Aorta (tissue), 5 donors: ENCODE measurements at regions not wholly inside any gene's neighbourhood (a gene's known extent, or its start where the extent isn't known, plus 50 kb on each side); places are given as distances from the start of the nearest gene placed in this dataset.

Experiments used
- ATAC-seq: fragments of 200-7000 bp; cut with Tn5 transposase; one replicate; pipeline ENCODE4 v1.9.1; 2022; ENCODE audit warnings: moderate library complexity; ENCODE audit not compliant: low FRiP score
- DNase-seq, 2 donors: peaks; one replicate each; pipeline ENCODE4 v3.0.0-alpha.2; 2020
- H3K27ac ChIP-seq, 2 donors: one replicate each; pipeline ENCODE4 v1.5.1; 2013; ENCODE audit warnings: low read length in 2 of 2, mild to moderate bottlenecking in 2 of 2, moderate library complexity in 2 of 2, control low read depth in 1 of 2, inconsistent platforms in 1 of 2, low read depth in 1 of 2
- H3K27me3 ChIP-seq, 2 donors: one replicate each; pipeline ENCODE4 v1.6.1; 2013; ENCODE audit warnings: control low read depth in 1 of 2, low read length in 1 of 2, mild to moderate bottlenecking in 1 of 2, moderate library complexity in 1 of 2; ENCODE audit not compliant: insufficient read depth in 2 of 2, control insufficient read depth in 1 of 2
- H3K36me3 ChIP-seq, 2 donors: one replicate each; pipeline ENCODE4 v1.6.1; 2013; ENCODE audit warnings: control low read depth in 1 of 2, low read length in 1 of 2, mild to moderate bottlenecking in 1 of 2; ENCODE audit not compliant: insufficient read depth in 2 of 2, control insufficient read depth in 1 of 2
- H3K4me1 ChIP-seq, 2 donors: one replicate each; pipeline ENCODE4 v1.6.1; 2013; ENCODE audit warnings: low read length in 2 of 2, control low read depth in 1 of 2, mild to moderate bottlenecking in 1 of 2, moderate library complexity in 1 of 2; ENCODE audit not compliant: insufficient read depth in 2 of 2, control insufficient read depth in 1 of 2
- H3K4me3 ChIP-seq, 2 donors: one replicate each; pipeline ENCODE4 v1.5.1; 2013; ENCODE audit warnings: low read length in 2 of 2, control low read depth in 1 of 2, mild to moderate bottlenecking in 1 of 2
- H3K9me3 ChIP-seq: one replicate; pipeline ENCODE4 v1.6.1; 2013; ENCODE audit warnings: mild to moderate bottlenecking, low read length; ENCODE audit not compliant: control insufficient read depth
- WGBS, 2 donors: extraction: QIAGEN DNeasy Blood & Tissue Kit; methylation state at CpG; one replicate each; pipeline ENCODE4 v1.1.7; 2013; 5-methylcytosine and 5-hydroxymethylcytosine counted together
- intact Hi-C, 2 donors: fragments of 100-400 bp; cut with DNase I; formaldehyde crosslinking; loops; one replicate each; pipeline versions ENCODE4 v1.14.2 to v1.15.0; 2022
- donor health status: healthy with polysubstance abuse.
- donor health status: Bipolar disorder and iron deficiency.
- donor health status: DM: no; HTN: no; CAD: no.
- donor health status: DM: no; HTN: no; CAD: no.
- donor health status: DM: yes; HTN: yes; CAD: no.

- ATAC-seq (no peak), DNase-seq (no peak)
- WGBS, 2 donors: 36 to 47% methylated on average over 2 of the region's 2 CpGs
- Histone ChIP-seq H3K9me3 (no peaks in the 10 kb centered on the region), H3K36me3 (no peaks in the 10 kb centered on the region), H3K4me1 (no peaks in the 10 kb centered on the region), H3K4me3 (no peak overlapping the region), H3K27ac (no peak overlapping the region), H3K27me3 (no peaks in the 10 kb centered on the region)
- intact Hi-C loops: no loop called here
Measured at GRCh38 chr1:187893471-187893870, 1064.7 kb downstream of the PLA2G4A start.

GRCh38 chr1:187894349-187894748 is 1065.6 kb downstream of the PLA2G4A start:
- WGBS, 2 donors: 93 to 94% methylated on average over 3 of the region's 3 CpGs
- intact Hi-C loops: no loop called here

GRCh38 chr1:187903223-187903622 is 1074.5 kb downstream of the PLA2G4A start:
- no peaks in the 10 kb centered on the region for H3K4me1 ChIP-seq
- ATAC-seq: no peak
- 93 to 97% methylated on average over 1 of the region's 1 CpG for WGBS, 2 donors
- H3K36me3 ChIP-seq: no peaks in the 10 kb centered on the region
- no peaks in the 10 kb centered on the region for H3K9me3 ChIP-seq
- intact Hi-C loops: no loop called here
- no peak for DNase-seq
- H3K4me3 ChIP-seq: no peak overlapping the region
- no peaks in the 10 kb centered on the region for H3K27me3 ChIP-seq
- H3K27ac ChIP-seq: no peak overlapping the region

More at GRCh38 chr1:187894349-187894748, 1065.6 kb downstream of the PLA2G4A start:
- DNase-seq (no peak), ATAC-seq (no peak)
- no peaks in the 10 kb centered on the region for H3K36me3 ChIP-seq
- H3K4me1 ChIP-seq: no peaks in the 10 kb centered on the region
- H3K4me3 ChIP-seq: no peak overlapping the region
- H3K9me3 ChIP-seq: no peaks in the 10 kb centered on the region
- H3K27ac ChIP-seq: no peak overlapping the region
- H3K27me3 ChIP-seq: no peaks in the 10 kb centered on the region

- H3K27ac ChIP-seq: no peak overlapping the region
- intact Hi-C loops: no loop called here
- H3K4me3 ChIP-seq: no peak overlapping the region
- ATAC-seq: no peak
- DNase-seq: no peak
- no peaks in the 10 kb centered on the region for H3K9me3 ChIP-seq
- H3K27me3 ChIP-seq: no peaks in the 10 kb centered on the region
- H3K4me1 ChIP-seq: no peaks in the 10 kb centered on the region
- 92 to 94% methylated on average over 3 of the region's 3 CpGs for WGBS, 2 donors
- no peaks in the 10 kb centered on the region for H3K36me3 ChIP-seq
Measured at GRCh38 chr1:187909382-187909781, 1080.6 kb downstream of the PLA2G4A start.

GRCh38 chr1:187911820-187912219 is 1083.1 kb downstream of the PLA2G4A start:
- no peak for DNase-seq
- no peaks in the 10 kb centered on the region for H3K4me1 ChIP-seq
- no peak for ATAC-seq
- no peak overlapping the region for H3K4me3 ChIP-seq
- no peak overlapping the region for H3K27ac ChIP-seq
- no peaks in the 10 kb centered on the region for H3K9me3 ChIP-seq
- intact Hi-C loops: no loop called here
- H3K36me3 ChIP-seq: no peaks in the 10 kb centered on the region
- H3K27me3 ChIP-seq: no peaks in the 10 kb centered on the region

GRCh38 chr1:187920976-187921375 is 1092.2 kb downstream of the PLA2G4A start:
- H3K27ac ChIP-seq: no peak overlapping the region
- no peaks in the 10 kb centered on the region for H3K9me3 ChIP-seq
- intact Hi-C loops: no loop called here
- H3K4me1 ChIP-seq: no peaks in the 10 kb centered on the region
- no peaks in the 10 kb centered on the region for H3K27me3 ChIP-seq
- H3K4me3 ChIP-seq: no peak overlapping the region
- WGBS, 2 donors: 91 to 95% methylated on average over 1 of the region's 1 CpG
- DNase-seq: no peak
- ATAC-seq: no peak
- H3K36me3 ChIP-seq: no peaks in the 10 kb centered on the region

- Histone ChIP-seq H3K4me3 (no peak overlapping the region), H3K4me1 (no peaks in the 10 kb centered on the region), H3K9me3 (no peaks in the 10 kb centered on the region), H3K27me3 (no peaks in the 10 kb centered on the region), H3K36me3 (no peaks in the 10 kb centered on the region), H3K27ac (no peak overlapping the region)
- 66 to 91% methylated on average over 1 of the region's 1 CpG for WGBS, 2 donors
- DNase-seq (no peak), ATAC-seq (no peak)
- intact Hi-C loops: no loop called here
Measured at GRCh38 chr1:187921426-187921825, 1092.7 kb downstream of the PLA2G4A start.

- WGBS, 2 donors: 92 to 96% methylated on average over 2 of the region's 2 CpGs
- DNase-seq: no peak
- Histone ChIP-seq H3K4me1 (no peaks in the 10 kb centered on the region), H3K9me3 (no peaks in the 10 kb centered on the region), H3K27ac (no peak overlapping the region), H3K27me3 (no peaks in the 10 kb centered on the region), H3K4me3 (no peak overlapping the region), H3K36me3 (no peaks in the 10 kb centered on the region)
- intact Hi-C loops: no loop called here
- ATAC-seq: no peak
Measured at GRCh38 chr1:187922255-187922654, 1093.5 kb downstream of the PLA2G4A start.

- Histone ChIP-seq H3K27me3 (no peaks in the 10 kb centered on the region), H3K4me1 (no peaks in the 10 kb centered on the region), H3K4me3 (no peak overlapping the region), H3K36me3 (no peaks in the 10 kb centered on the region), H3K27ac (no peak overlapping the region), H3K9me3 (no peaks in the 10 kb centered on the region)
- ATAC-seq: no peak
- 50 to 60% methylated on average over 3 of the region's 3 CpGs for WGBS, 2 donors
- DNase-seq: no peak
- intact Hi-C loops: no loop called here
Measured at GRCh38 chr1:187924252-187924651, 1095.5 kb downstream of the PLA2G4A start.
